SK-N-MC (cell line): ENCODE measurements at regions not wholly inside any gene's neighbourhood (a gene's known extent, or its start where the extent isn't known, plus 50 kb on each side); places are given as distances from the start of the nearest gene placed in this dataset.

ENCODE experiments used
- DNase-seq: peaks from one replicate; pipeline ENCODE4 v3.0.0-alpha.2; 2011; ENCODE audit warnings: low read depth, low spot score
- H3K27ac ChIP-seq: fragments of 200-600 bp; sonication (generic); 2 replicates; pipeline ENCODE4 v1.5.1; 2016; ENCODE audit warnings: mixed run types
- H3K36me3 ChIP-seq: fragments of 200-600 bp; sonication (generic); 2 replicates; pipeline ENCODE4 v1.6.1; 2017; ENCODE audit warnings: antibody characterized with exemption, low read length, mixed read lengths; ENCODE audit not compliant: insufficient read depth
- H3K4me3 ChIP-seq: fragments of 200-600 bp; sonication (generic); 2 replicates; pipeline ENCODE4 v1.5.1; 2016
- H3K9ac ChIP-seq: fragments of 200-600 bp; sonication (generic); 2 replicates; pipeline ENCODE4 v1.8.0; 2017; ENCODE audit warnings: mixed run types, mixed read lengths; ENCODE audit not compliant: insufficient read length
- H3K9me3 ChIP-seq: fragments of 200-600 bp; sonication (generic); 2 replicates; pipeline ENCODE4 v1.6.1; 2017; ENCODE audit warnings: low read depth, mild to moderate bottlenecking, antibody characterized with exemption, low read length, moderate library complexity, mixed read lengths
- EZH2 ChIP-seq: fragments of 200-600 bp; sonication (generic); IDR thresholded peaks from one replicate; pipeline ENCODE4 v1.6.1; 2017; ENCODE audit warnings: antibody characterized with exemption
- FOXP2 ChIP-seq: optimal IDR thresholded peaks from 2 replicates; pipeline ENCODE3; 2011; ENCODE audit warnings: mild to moderate bottlenecking, moderate library complexity; ENCODE audit not compliant: insufficient read depth; ENCODE audit errors: extremely low read length, control extremely low read depth
- POLR2AphosphoS5 ChIP-seq: IDR thresholded peaks from 2 replicates; pipeline ENCODE4 v1.6.1; 2012; ENCODE audit warnings: mild to moderate bottlenecking, low read depth, low read length, borderline replicate concordance

DNA sequence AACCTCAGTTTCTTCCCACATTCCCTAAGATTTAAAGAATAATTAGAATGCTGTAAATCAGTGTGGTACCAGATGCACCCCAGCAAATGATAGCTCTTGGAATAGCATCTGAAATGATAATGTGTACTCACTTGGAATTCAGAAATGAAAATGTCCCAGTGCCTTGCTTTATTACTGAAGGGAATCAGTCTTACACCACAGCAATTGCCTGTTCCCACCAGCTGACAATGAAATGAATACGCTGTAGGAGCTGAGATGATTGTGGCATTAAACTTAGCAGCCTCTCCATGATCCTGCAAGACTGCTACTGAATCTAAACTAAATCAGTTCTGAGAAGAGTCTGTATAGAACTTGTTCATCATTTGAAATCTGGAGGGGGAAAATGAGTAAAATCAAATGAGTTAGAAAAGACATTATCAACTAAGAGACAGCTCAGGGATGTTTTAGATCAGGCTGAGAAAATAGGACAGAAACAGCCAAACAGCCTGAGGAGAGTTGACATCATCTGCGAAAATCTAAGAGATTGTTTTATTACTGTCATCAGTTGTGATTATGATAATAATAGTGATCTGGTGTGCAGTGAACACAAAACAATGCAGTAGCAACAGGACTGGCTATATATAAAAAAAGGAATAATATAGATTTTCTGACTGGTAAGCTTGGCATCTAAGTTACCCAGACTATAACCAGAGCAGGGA is 108.6 kb upstream of the SLC13A1 start:
- H3K27ac ChIP-seq: no peak overlapping the region
- no peaks in the 10 kb centered on the region for H3K9me3 ChIP-seq
- H3K4me3 ChIP-seq: no peak overlapping the region
- no peak overlapping the region for H3K9ac ChIP-seq
- TF ChIP-seq EZH2: no peak
- TF ChIP-seq FOXP2: no peak
- TF ChIP-seq POLR2AphosphoS5: no peak
- no peaks in the 10 kb centered on the region for H3K36me3 ChIP-seq
- DNase-seq: no peak

DNA sequence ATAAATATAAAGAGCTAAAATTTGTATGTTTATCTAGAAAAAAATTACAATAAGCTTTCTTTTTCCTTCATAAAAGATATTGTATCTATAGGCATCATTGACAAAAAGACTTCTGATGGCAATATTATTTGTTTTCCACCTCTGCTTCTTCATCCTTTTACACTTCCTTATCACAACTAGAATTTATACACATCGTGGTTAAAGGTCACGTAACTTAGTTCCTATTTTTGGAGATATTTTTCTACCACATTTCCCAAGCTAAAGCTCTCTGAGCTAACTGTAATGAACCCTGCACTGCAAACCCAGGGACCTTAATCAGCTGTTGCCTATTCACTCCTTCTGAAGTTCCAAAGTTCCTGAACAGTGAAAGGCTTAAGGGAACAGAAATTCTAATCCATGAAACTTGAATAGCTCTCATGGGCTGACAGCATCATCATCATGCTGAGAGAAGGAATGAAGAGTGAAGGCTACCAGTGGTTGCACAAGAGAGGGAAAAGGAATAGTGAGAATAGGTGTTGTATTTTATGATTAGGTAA is 106.1 kb upstream of the SLC13A1 start:
- no peak for DNase-seq
- no peak for TF ChIP-seq POLR2AphosphoS5
- TF ChIP-seq EZH2: no peak
- no peak for TF ChIP-seq FOXP2
- Histone ChIP-seq H3K9me3 (no peaks in the 10 kb centered on the region), H3K27ac (no peak overlapping the region), H3K36me3 (no peaks in the 10 kb centered on the region), H3K4me3 (no peak overlapping the region), H3K9ac (no peak overlapping the region)

DNA sequence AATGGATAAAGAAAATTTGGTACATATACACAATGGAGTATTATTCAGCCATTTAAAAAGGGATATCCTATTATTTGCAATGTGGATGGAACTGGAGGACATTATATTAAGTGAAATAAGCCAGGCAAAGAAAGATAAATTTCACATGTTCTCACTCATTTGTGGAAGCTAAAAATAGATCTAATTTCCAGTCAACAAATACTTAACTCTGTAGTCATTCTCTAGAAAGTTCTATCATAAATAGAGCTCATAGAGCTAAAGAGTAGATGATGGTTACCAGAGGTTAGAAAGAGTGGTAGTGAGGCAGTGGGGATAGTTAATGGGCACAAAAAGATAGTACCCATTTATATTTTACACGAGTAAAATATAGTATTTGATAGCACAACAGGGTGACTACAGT is 104.2 kb upstream of the SLC13A1 start:
- H3K36me3 ChIP-seq: no peaks in the 10 kb centered on the region
- H3K4me3 ChIP-seq: no peak overlapping the region
- no peak for DNase-seq
- H3K27ac ChIP-seq: no peak overlapping the region
- TF ChIP-seq POLR2AphosphoS5 (no peak), FOXP2 (no peak), EZH2 (no peak)
- no peak overlapping the region for H3K9ac ChIP-seq
- H3K9me3 ChIP-seq: no peaks in the 10 kb centered on the region

DNA sequence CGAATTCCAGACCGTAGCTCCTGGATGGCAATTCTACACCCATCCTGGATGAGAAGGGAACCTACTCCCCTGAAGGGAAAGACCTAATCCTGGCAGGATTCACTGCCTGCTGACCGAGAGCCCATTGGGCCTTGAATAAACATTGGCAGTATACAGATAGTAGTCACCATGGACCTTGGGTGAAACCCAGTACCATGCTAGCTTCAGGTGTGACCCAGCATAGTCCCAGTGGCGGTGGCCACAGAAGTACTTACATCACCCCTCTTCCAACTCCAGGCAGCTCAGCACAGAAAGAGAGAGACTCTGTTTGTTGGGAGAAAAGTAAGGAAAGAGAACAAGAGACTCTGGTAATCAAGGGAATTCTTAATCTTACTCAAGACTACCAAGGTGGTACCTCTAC is 97.2 kb upstream of the SLC13A1 start:
- no peak overlapping the region for H3K9ac ChIP-seq
- no peak overlapping the region for H3K27ac ChIP-seq
- TF ChIP-seq EZH2 (no peak), POLR2AphosphoS5 (no peak), FOXP2 (no peak)
- no peaks in the 10 kb centered on the region for H3K9me3 ChIP-seq
- no peak for DNase-seq
- no peaks in the 10 kb centered on the region for H3K36me3 ChIP-seq
- H3K4me3 ChIP-seq: no peak overlapping the region

DNA sequence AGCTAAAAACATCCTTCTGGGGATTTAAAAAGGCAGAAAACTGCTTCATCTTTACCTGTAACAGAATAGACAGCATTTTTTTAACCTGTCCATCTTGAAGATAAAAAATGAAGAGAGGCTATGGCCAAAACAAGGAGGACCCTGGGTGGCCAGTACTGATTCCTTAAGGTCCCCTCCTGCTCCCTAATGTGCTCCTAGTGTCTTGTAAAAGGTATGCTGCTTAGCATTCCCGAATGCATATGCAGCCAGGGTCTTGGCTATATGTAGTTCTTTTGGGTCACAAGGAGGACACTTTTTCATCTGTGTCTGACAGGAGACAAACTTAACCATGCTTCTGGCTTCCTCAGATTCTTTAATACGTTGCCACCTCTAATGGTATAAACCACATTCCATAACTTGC is 93.9 kb upstream of the SLC13A1 start:
- no peak overlapping the region for H3K9ac ChIP-seq
- H3K9me3 ChIP-seq: no peaks in the 10 kb centered on the region
- H3K4me3 ChIP-seq: no peak overlapping the region
- no peak overlapping the region for H3K27ac ChIP-seq
- H3K36me3 ChIP-seq: no peaks in the 10 kb centered on the region
- TF ChIP-seq FOXP2: no peak
- TF ChIP-seq POLR2AphosphoS5: no peak
- no peak for TF ChIP-seq EZH2
- DNase-seq: no peak

DNA sequence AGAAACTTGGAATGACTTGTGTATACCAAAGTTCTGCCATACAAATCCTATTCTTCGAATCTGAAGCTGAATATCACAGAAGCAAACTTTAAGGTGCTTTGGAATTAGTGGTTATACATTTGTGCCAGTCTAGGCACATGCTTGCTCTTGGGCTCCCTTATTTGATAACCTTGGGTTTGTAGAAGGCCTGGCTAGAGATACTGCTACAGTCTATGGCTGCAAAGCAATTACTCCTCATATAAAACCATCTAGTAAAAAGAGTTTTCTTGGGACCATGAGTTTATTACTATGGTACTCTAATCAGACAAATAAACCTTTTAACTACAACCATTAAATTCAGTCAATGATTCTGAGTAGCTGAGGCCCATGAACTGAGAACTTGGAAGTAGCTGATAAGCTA is 92.5 kb upstream of the SLC13A1 start:
- no peak for DNase-seq
- peaks cover 4% of the 10 kb centered on the region; the same call in 1 of the 2 replicates for H3K9me3 ChIP-seq
- no peak overlapping the region for H3K27ac ChIP-seq
- H3K36me3 ChIP-seq: no peaks in the 10 kb centered on the region
- no peak overlapping the region for H3K9ac ChIP-seq
- H3K4me3 ChIP-seq: no peak overlapping the region
- no peak for TF ChIP-seq POLR2AphosphoS5
- TF ChIP-seq FOXP2: no peak
- TF ChIP-seq EZH2: no peak

DNA sequence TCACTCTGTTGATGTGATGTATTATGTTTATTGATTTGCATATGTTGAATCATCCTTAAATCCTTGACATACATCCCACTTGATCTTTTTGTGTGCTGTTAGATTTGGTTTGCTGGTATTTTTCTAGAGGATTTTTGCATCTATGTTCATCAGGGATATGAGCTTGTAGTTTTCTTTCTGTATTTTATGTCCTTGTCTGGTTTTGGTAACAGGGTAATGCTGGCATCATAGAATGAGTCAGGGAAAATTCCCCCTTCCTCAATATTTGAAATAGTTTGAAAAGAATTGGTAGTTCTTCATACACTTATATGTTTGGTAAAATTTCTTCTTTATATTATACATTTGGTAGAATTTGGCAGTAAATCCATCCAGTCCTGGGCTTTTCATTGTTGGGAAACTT is 89.4 kb upstream of the SLC13A1 start:
- DNase-seq: no peak
- Histone ChIP-seq H3K27ac (no peak overlapping the region), H3K9ac (no peak overlapping the region), H3K36me3 (no peaks in the 10 kb centered on the region), H3K4me3 (no peak overlapping the region), H3K9me3 (peaks cover 4% of the 10 kb centered on the region; the same call in 1 of the 2 replicates)
- no peak for TF ChIP-seq POLR2AphosphoS5
- no peak for TF ChIP-seq FOXP2
- no peak for TF ChIP-seq EZH2

DNA sequence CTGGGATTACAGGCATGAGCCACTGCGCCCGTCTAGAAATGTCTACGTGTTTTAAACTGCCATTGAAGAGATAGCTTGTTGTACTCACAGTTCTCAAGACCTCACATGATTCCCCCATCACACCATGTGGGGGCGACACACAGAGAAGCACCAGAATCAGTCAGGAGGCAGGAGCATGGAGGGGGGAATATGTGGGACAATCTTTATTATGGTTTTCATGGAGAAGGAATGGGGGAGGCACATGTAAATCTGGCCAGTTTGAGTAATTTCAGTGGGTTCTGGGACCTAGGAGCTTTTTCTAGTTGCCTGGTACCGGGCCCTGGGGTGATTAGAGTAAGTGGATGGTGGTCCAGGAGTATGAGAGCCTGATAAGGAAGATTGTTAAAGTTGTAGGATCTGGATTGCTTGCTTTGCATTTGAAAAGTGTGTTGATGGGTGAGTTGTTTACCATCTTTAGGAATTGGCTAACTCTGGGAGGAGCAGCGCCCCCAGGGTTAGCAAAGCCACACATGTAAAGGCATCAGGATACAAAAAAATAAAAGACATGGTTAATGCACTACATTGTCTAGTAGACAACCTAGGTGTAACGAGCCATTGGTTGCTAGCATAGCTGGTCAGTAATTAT is 85.4 kb upstream of the SLC13A1 start:
- TF ChIP-seq FOXP2 (no peak), EZH2 (no peak), POLR2AphosphoS5 (no peak)
- no peak for DNase-seq
- Histone ChIP-seq H3K27ac (no peak overlapping the region), H3K4me3 (no peak overlapping the region), H3K9me3 (peaks cover 4% of the 10 kb centered on the region; the same call in 1 of the 2 replicates), H3K36me3 (no peaks in the 10 kb centered on the region), H3K9ac (no peak overlapping the region)
